ENCODE measurements at regions not wholly inside any gene's neighbourhood (a gene's known extent, or its start where the extent isn't known, plus 50 kb on each side); places are given as distances from the start of the nearest gene placed in this dataset.

- Histone ChIP-seq H3K4me3 (ENCODE audit: insufficient read depth, low read depth, low read length) (no peak overlapping the region), H3K9me3 (ENCODE audit: insufficient read depth, low read depth, low read length) (no peaks in the 10 kb centered on the region), H3K27ac (ENCODE audit: low read depth, low read length) (no peak overlapping the region), H3K79me2 (ENCODE audit: insufficient read depth, low read length) (no peaks in the 10 kb centered on the region), H3K27me3 (ENCODE audit: insufficient read depth, low read length) (no peaks in the 10 kb centered on the region), H3K36me3 (ENCODE audit: insufficient read depth, low read length) (no peaks in the 10 kb centered on the region), H2AFZ (ENCODE audit: low read depth, low read length) (peak overlapping the region; percentile 51), H3K4me1 (ENCODE audit: insufficient read depth, low read length) (no peaks in the 10 kb centered on the region), H3K4me2 (ENCODE audit: low read length) (peak overlapping the region; percentile 41), H4K20me1 (ENCODE audit: insufficient read depth, low read length) (no peaks in the 10 kb centered on the region), H3K9ac (ENCODE audit: low read length) (no peak overlapping the region)
- DNase-seq (ENCODE audit: low read depth) (peak; percentile 39), FAIRE-seq (no peak)
- H3K36me3 Mint-ChIP-seq (ENCODE audit: low read depth, unreplicated experiment): no peaks in the 10 kb centered on the region
- TF ChIP-seq, protein P1, sequence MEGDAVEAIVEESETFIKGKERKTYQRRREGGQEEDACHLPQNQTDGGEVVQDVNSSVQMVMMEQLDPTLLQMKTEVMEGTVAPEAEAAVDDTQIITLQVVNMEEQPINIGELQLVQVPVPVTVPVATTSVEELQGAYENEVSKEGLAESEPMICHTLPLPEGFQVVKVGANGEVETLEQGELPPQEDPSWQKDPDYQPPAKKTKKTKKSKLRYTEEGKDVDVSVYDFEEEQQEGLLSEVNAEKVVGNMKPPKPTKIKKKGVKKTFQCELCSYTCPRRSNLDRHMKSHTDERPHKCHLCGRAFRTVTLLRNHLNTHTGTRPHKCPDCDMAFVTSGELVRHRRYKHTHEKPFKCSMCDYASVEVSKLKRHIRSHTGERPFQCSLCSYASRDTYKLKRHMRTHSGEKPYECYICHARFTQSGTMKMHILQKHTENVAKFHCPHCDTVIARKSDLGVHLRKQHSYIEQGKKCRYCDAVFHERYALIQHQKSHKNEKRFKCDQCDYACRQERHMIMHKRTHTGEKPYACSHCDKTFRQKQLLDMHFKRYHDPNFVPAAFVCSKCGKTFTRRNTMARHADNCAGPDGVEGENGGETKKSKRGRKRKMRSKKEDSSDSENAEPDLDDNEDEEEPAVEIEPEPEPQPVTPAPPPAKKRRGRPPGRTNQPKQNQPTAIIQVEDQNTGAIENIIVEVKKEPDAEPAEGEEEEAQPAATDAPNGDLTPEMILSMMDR (IDR thresholded peaks at IDR 0.05; ENCODE audit: insufficient read depth, low read depth, low read length): no peak
- no peak for TF ChIP-seq EZH2 (IDR thresholded peaks at IDR 0.05; ENCODE audit: insufficient read depth, low read length)
- H3K4me3 Mint-ChIP-seq (ENCODE audit: unreplicated experiment): no peak overlapping the region
- no peaks in the 10 kb centered on the region for H3K9me3 Mint-ChIP-seq (ENCODE audit: unreplicated experiment)
- peaks cover 7% of the 10 kb centered on the region for H3K4me1 Mint-ChIP-seq (ENCODE audit: low read depth, unreplicated experiment)
- H3K27me3 Mint-ChIP-seq (ENCODE audit: low read depth, unreplicated experiment): no peaks in the 10 kb centered on the region
- H3K27ac Mint-ChIP-seq (ENCODE audit: unreplicated experiment): peak overlapping the region; percentile 22
Observed at GRCh38 chr4:135515295-135515694, 1313.7 kb upstream of the PABPC4L start.

DNA sequence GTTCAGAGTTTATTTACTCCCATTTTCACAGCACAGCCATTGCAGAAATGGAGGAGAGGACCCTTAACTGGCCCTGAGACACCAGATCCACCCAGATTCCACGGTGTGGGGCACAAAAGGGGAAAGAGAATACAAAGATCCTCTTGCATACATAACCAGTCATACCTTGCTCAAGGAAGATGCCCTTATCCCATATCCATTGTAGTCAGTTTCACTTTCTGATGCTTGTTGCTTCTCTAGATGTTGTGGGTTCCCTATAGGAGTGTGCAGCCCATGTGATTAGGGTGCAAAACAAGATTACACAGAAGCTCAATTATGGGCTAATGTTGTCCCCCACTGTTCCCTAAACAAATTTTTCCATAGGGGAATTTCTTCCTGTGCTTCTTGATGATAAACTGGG is 1309.0 kb upstream of the PABPC4L start:
- Histone ChIP-seq H4K20me1 (ENCODE audit: insufficient read depth, low read length) (no peaks in the 10 kb centered on the region), H3K9ac (ENCODE audit: low read length) (no peak overlapping the region), H3K79me2 (ENCODE audit: insufficient read depth, low read length) (no peaks in the 10 kb centered on the region), H3K36me3 (ENCODE audit: insufficient read depth, low read length) (no peaks in the 10 kb centered on the region), H3K27me3 (ENCODE audit: insufficient read depth, low read length) (no peaks in the 10 kb centered on the region), H2AFZ (ENCODE audit: low read depth, low read length) (no peak overlapping the region), H3K4me1 (ENCODE audit: insufficient read depth, low read length) (peaks cover 6% of the 10 kb centered on the region), H3K9me3 (ENCODE audit: insufficient read depth, low read depth, low read length) (no peaks in the 10 kb centered on the region), H3K27ac (ENCODE audit: low read depth, low read length) (no peak overlapping the region), H3K4me3 (ENCODE audit: insufficient read depth, low read depth, low read length) (no peak overlapping the region), H3K4me2 (ENCODE audit: low read length) (no peak overlapping the region)
- Mint-ChIP-seq H3K4me1 (ENCODE audit: low read depth, unreplicated experiment) (peaks cover 21% of the 10 kb centered on the region), H3K27ac (ENCODE audit: unreplicated experiment) (no peak overlapping the region), H3K36me3 (ENCODE audit: low read depth, unreplicated experiment) (no peaks in the 10 kb centered on the region), H3K9me3 (ENCODE audit: unreplicated experiment) (no peaks in the 10 kb centered on the region), H3K27me3 (ENCODE audit: low read depth, unreplicated experiment) (no peaks in the 10 kb centered on the region), H3K4me3 (ENCODE audit: unreplicated experiment) (no peak overlapping the region)
- TF ChIP-seq EZH2 (IDR thresholded peaks at IDR 0.05; ENCODE audit: insufficient read depth, low read length): no peak
- TF ChIP-seq, protein P1 (IDR thresholded peaks at IDR 0.05; ENCODE audit: insufficient read depth, low read depth, low read length): no peak
- no peak for FAIRE-seq
- DNase-seq (ENCODE audit: low read depth): no peak

DNA sequence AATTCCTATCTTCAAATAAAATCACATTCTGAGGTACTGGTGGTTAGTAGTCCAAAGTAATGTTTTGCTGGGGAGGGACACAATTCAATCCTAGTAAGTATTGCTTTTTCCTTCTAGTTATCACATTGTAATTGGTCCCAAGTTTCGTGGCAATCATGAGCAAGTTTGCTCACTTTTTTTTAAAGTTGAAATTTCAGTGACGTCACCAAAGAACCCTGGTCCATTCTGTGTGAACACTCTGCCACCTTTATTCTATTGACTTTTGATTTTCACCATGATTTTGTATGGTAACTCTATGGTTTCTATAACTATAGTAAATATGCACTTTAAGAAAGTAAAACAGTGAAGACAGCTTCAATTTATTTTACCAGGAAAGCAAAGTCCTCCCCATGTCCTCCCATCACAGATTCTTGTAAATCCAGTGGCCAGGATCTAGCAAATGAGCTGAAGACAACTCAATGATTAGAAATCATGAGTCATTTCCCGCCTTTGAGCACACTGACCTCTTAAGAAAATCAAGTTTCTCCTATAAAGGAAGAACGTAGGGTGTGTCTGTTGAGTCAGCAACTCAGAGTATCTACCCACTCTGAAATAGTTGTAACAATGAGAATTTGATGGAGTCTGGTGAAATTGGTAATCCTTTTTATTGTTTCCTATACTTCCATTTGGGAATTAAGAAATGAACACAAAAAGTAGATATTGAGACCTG is 1306.6 kb upstream of the PABPC4L start:
- no peaks in the 10 kb centered on the region for H3K79me2 ChIP-seq (ENCODE audit: insufficient read depth, low read length)
- no peak for TF ChIP-seq EZH2 (IDR thresholded peaks at IDR 0.05; ENCODE audit: insufficient read depth, low read length)
- TF ChIP-seq, protein P1 (IDR thresholded peaks at IDR 0.05; ENCODE audit: insufficient read depth, low read depth, low read length): no peak
- DNase-seq (ENCODE audit: low read depth) (peak; percentile 90), FAIRE-seq (no peak)
- Mint-ChIP-seq H3K27ac (ENCODE audit: unreplicated experiment) (peak overlapping the region; percentile 66), H3K4me1 (ENCODE audit: low read depth, unreplicated experiment) (peaks cover 14% of the 10 kb centered on the region), H3K9me3 (ENCODE audit: unreplicated experiment) (peaks cover 2% of the 10 kb centered on the region), H3K36me3 (ENCODE audit: low read depth, unreplicated experiment) (no peaks in the 10 kb centered on the region), H3K4me3 (ENCODE audit: unreplicated experiment) (no peak overlapping the region), H3K27me3 (ENCODE audit: low read depth, unreplicated experiment) (no peaks in the 10 kb centered on the region)
- H3K9ac ChIP-seq (ENCODE audit: low read length): peak overlapping the region; percentile 8
- no peaks in the 10 kb centered on the region for H4K20me1 ChIP-seq (ENCODE audit: insufficient read depth, low read length)
- H3K4me2 ChIP-seq (ENCODE audit: low read length): peak overlapping the region; percentile 19
- peak overlapping the region; percentile 35 for H3K27ac ChIP-seq (ENCODE audit: low read depth, low read length)
- no peaks in the 10 kb centered on the region for H3K27me3 ChIP-seq (ENCODE audit: insufficient read depth, low read length)
- peaks cover 6% of the 10 kb centered on the region for H3K4me1 ChIP-seq (ENCODE audit: insufficient read depth, low read length)
- H3K4me3 ChIP-seq (ENCODE audit: insufficient read depth, low read depth, low read length): no peak overlapping the region
- H3K9me3 ChIP-seq (ENCODE audit: insufficient read depth, low read depth, low read length): no peaks in the 10 kb centered on the region
- peak overlapping the region; percentile 50 for H2AFZ ChIP-seq (ENCODE audit: low read depth, low read length)
- H3K36me3 ChIP-seq (ENCODE audit: insufficient read depth, low read length): no peaks in the 10 kb centered on the region

Measured in astrocyte (in vitro differentiated cells and primary cell).